Astrocyte of the spinal cord (primary cell): ENCODE measurements at regions not wholly inside any gene's neighbourhood (a gene's known extent, or its start where the extent isn't known, plus 50 kb on each side); places are given as distances from the start of the nearest gene placed in this dataset.

Experiments
- DNase-seq: peaks from one replicate; pipeline ENCODE4 v3.0.0; 2011; ENCODE audit warnings: low read depth, low spot score
- H3K4me3 ChIP-seq: 2 replicates; pipeline ENCODE4 v1.5.1; 2011; ENCODE audit warnings: low read depth, mild to moderate bottlenecking, low read length, moderate library complexity
- in situ Hi-C: cut with HindIII; loops from 2 replicates; pipeline ENCODE4 v1.10.0; 2017; ENCODE audit warnings: low sequenced_read_pairs
- TF ChIP-seq, protein P1 (sequence below): IDR thresholded peaks from 2 replicates; pipeline ENCODE4 v1.5.1; 2012; ENCODE audit warnings: low read depth, mild to moderate bottlenecking, low read length, inconsistent platforms

DNA sequence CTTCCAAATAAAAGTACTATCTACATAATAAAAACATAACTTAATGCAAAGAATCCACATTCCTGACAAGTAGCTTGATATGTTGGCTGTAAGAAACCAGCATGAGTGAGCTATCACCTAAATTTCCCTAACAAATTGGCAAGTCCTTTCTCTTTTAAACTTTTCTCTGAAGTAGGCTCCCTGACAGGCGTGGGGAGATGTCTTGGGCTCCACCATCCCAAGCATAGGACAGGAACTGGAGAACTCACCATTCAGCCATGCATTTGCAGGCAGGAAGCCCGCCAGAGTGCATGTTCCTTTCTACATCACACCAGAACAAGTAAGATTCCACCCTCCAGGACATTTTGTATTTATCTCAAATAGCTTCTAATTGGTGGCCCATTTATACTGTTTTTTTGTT is 921.9 kb upstream of the CELF4 start:
- DNase-seq, result no peak
- in situ Hi-C loops, result no loop called here
- no peak overlapping the region for H3K4me3 ChIP-seq
- TF ChIP-seq, protein P1, sequence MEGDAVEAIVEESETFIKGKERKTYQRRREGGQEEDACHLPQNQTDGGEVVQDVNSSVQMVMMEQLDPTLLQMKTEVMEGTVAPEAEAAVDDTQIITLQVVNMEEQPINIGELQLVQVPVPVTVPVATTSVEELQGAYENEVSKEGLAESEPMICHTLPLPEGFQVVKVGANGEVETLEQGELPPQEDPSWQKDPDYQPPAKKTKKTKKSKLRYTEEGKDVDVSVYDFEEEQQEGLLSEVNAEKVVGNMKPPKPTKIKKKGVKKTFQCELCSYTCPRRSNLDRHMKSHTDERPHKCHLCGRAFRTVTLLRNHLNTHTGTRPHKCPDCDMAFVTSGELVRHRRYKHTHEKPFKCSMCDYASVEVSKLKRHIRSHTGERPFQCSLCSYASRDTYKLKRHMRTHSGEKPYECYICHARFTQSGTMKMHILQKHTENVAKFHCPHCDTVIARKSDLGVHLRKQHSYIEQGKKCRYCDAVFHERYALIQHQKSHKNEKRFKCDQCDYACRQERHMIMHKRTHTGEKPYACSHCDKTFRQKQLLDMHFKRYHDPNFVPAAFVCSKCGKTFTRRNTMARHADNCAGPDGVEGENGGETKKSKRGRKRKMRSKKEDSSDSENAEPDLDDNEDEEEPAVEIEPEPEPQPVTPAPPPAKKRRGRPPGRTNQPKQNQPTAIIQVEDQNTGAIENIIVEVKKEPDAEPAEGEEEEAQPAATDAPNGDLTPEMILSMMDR, result no peak

GRCh38 chr18:38483326-38483725 is 917.7 kb upstream of the CELF4 start:
- TF ChIP-seq, protein P1, result no peak
- in situ Hi-C loops, result no loop called here
- no peak overlapping the region for H3K4me3 ChIP-seq

DNA sequence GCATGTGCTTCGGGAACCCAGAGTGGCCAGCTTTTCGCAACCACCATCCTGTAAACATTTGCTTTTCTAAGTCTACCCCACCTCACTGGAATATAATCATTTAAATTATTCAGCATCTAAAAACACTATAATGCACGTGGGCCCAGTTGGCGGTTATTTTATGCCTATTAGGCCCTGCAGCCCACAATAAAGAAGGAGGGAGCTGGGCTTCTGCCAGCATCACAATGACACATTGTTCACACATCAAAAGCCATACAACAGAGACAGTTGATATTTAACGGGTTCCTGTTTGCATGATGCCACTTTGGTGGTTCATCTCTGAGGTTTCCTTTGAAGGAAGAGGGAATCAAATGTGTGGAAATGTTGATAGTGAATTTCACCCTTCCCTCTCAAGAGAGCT is 916.0 kb upstream of the CELF4 start:
- in situ Hi-C loops, result no loop called here
- no peak overlapping the region for H3K4me3 ChIP-seq
- TF ChIP-seq, protein P1, result no peak
- no peak for DNase-seq

More at GRCh38 chr18:38483326-38483725, 917.7 kb upstream of the CELF4 start:
- no peak for DNase-seq

- H3K4me3 ChIP-seq, result no peak overlapping the region
- no peak for DNase-seq
- in situ Hi-C loops, result no loop called here
- TF ChIP-seq, protein P1, result no peak
These were observed 910.1 kb upstream of the CELF4 start for GRCh38 chr18:38475686-38476085.

DNA sequence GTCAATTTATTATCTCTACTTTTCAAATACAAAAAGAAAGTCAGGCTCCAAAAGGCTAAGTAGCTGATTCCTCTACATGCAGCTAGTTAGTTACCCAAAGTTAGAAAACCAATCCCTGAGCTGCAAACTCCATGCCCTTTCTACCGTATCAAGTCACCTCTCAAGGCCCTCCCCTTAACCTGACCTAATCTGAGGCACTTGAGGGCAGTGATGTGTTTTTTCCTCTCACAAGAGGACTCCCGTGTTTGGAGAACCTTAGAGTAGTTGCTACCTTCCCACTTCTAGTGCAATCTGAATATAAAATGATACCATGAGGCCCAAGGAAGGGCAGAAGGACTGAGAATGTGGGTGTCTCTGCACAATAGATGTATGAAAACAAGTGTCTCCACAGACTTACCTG is 907.9 kb upstream of the CELF4 start:
- DNase-seq, result no peak
- in situ Hi-C loops, result no loop called here
- TF ChIP-seq, protein P1, result no peak
- H3K4me3 ChIP-seq, result no peak overlapping the region

- TF ChIP-seq, protein P1, result no peak
- H3K4me3 ChIP-seq, result no peak overlapping the region
- no peak for DNase-seq
- in situ Hi-C loops, result no loop called here
These were observed 904.8 kb upstream of the CELF4 start for GRCh38 chr18:38470421-38470820.

DNA sequence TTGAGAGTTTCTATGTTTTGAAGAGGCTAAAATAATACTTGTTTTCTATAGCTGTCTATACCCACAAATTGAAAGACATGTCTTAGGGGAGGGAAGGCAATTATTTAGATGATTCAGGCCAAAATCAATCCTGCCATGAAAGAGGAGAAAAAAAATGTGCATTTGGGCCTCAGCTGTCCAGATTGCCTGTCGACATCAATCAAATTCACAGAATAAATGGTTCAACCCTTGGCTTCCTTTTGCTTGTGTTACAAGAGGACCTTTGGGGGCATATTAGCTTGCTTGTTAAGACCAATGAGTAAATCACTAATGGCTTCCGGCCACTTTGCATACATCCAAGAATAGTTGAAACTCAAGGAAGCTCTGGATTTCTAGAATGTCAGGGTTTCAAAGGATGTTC is 900.8 kb upstream of the CELF4 start:
- H3K4me3 ChIP-seq, result no peak overlapping the region
- DNase-seq, result no peak
- in situ Hi-C loops, result no loop called here
- TF ChIP-seq, protein P1, result no peak
